ENCODE measurements at regions not wholly inside any gene's neighbourhood (a gene's known extent, or its start where the extent isn't known, plus 50 kb on each side); places are given as distances from the start of the nearest gene placed in this dataset.

DNA sequence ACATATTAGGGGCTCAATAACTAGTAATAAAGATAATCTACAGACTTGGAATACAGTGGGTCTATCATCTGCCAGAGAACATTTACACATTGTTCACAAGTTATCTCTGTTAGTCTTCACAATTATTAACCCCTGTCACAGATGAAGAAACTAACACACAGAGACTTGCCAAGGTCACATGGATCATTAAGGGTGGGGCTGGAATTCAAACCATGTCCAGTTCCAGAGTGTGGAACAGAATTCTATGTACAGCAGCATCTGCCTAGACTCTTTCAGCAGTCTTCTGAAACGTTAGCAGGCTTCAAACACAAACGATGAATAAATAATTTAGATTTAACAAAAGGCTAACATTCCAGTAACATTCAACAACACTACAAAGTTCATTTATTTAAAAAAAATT lies 673.9 kb upstream of the NR2F2 start:
- TF ChIP-seq, protein P1, sequence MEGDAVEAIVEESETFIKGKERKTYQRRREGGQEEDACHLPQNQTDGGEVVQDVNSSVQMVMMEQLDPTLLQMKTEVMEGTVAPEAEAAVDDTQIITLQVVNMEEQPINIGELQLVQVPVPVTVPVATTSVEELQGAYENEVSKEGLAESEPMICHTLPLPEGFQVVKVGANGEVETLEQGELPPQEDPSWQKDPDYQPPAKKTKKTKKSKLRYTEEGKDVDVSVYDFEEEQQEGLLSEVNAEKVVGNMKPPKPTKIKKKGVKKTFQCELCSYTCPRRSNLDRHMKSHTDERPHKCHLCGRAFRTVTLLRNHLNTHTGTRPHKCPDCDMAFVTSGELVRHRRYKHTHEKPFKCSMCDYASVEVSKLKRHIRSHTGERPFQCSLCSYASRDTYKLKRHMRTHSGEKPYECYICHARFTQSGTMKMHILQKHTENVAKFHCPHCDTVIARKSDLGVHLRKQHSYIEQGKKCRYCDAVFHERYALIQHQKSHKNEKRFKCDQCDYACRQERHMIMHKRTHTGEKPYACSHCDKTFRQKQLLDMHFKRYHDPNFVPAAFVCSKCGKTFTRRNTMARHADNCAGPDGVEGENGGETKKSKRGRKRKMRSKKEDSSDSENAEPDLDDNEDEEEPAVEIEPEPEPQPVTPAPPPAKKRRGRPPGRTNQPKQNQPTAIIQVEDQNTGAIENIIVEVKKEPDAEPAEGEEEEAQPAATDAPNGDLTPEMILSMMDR (IDR thresholded peaks at IDR 0.05) = no peak
- no peak for TF ChIP-seq POLR2A (IDR thresholded peaks at IDR 0.05)

Measured in body of pancreas (tissue), 4 donors.